ENCODE measurements at regions not wholly inside any gene's neighbourhood (a gene's known extent, or its start where the extent isn't known, plus 50 kb on each side); places are given as distances from the start of the nearest gene placed in this dataset.

DNA sequence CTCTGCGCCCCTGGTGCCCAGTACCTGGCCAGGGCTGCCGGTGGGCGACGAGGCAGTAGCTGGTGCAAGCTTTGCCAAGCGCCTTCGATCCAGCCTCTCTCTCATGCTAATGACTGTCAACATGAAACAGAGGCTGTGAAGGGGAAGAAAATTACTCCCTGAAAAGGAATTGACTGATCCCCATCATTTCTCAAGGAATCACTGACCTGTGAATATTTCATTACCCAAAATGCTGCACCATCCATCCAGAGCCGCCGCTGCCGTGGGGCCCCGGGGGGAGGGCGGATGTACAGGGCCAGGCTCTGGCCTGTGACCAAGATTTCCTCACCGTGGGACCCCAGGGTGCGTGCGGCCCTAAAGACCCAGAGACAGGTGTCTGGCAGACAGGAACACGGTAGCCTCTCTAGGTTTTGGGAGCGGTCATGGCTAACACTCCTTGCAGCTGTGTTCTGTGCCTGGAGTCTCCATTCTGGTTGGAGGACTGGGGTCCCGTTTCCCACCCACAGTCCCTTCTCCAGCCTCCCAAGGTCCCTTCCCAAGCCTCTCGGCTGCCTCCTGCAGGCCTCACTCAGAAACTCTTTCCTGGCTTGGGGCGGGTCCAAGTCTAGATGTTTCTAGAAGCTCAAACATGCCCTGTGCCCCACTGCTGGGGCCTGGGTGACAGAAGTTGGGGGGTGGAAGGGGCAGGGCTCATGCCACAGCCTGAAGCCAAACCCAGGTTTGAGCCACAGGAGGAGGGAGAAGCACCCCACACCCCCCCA lies 73.3 kb downstream of the ENGASE start:
- H3K4me1 ChIP-seq (replicated peaks; ENCODE audit: insufficient read depth), result no peaks in the 10 kb centered on the region
- CTCF ChIA-PET, result no interaction called here
- no peaks in the 10 kb centered on the region for H3F3A ChIP-seq (ENCODE audit: insufficient read depth, low read depth)
- no peak for DNase-seq
- no peak overlapping the region for H3K4me3 ChIP-seq
- POLR2A ChIA-PET (ENCODE audit: unreplicated experiment), result no interaction called here
- BruUV-seq (replicated peaks), result no TSS peak
- H3K9me3 ChIP-seq (ENCODE audit: insufficient read depth, low read depth), result no peaks in the 10 kb centered on the region
- no peaks in the 10 kb centered on the region for H3K36me3 ChIP-seq (ENCODE audit: low read depth)
- no peak overlapping the region for H3K27ac ChIP-seq
- TF ChIP-seq EZH2 (IDR thresholded peaks at IDR 0.05; ENCODE audit: low read depth) (no peak), CTCF (conservative IDR thresholded peaks at IDR 0.05) (no peak)
- peaks cover 82% of the 10 kb centered on the region for H3K27me3 ChIP-seq (ENCODE audit: insufficient read depth, low read depth)
- H2AFZ ChIP-seq, result no peak overlapping the region
- H3K4me2 ChIP-seq, result no peak overlapping the region
- intact Hi-C loops (cut with micrococcal nuclease; ENCODE audit: unreplicated experiment), result no loop called here
- no peaks in the 10 kb centered on the region for H4K20me1 ChIP-seq (ENCODE audit: insufficient read depth)
- no peaks in the 10 kb centered on the region for H3K79me2 ChIP-seq (ENCODE audit: low read depth)
- H3K9me2 ChIP-seq (ENCODE audit: insufficient read depth), result no peaks in the 10 kb centered on the region

DNA sequence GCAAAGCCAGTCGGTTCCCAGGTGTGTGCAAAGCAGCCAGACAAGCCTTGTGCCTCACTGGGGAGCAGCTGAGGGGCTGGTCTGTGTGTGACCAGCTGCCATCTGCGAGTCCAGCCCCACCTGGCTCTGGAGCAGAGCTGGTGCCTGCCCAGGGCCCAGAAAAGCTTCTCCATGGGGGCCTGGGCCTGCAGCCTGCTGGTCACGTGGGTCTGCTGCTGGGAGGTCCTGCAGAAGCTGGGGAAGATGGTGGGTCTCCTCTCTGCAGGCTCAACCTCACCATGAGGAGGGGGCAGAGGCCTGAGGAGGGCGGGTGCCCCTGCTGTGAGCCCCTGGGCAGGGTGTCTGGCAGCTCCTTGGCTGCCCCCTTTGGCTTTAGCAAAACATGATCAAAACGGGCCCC lies 71.9 kb downstream of the ENGASE start:
- no peaks in the 10 kb centered on the region for H3K9me2 ChIP-seq (ENCODE audit: insufficient read depth)
- ChIA-PET CTCF (no interaction called here), POLR2A (ENCODE audit: unreplicated experiment) (no interaction called here)
- H3K27ac ChIP-seq, result no peak overlapping the region
- no TSS peak for BruUV-seq (replicated peaks)
- H3K79me2 ChIP-seq (ENCODE audit: low read depth), result no peaks in the 10 kb centered on the region
- H3F3A ChIP-seq (ENCODE audit: insufficient read depth, low read depth), result no peaks in the 10 kb centered on the region
- H2AFZ ChIP-seq, result no peak overlapping the region
- no peaks in the 10 kb centered on the region for H4K20me1 ChIP-seq (ENCODE audit: insufficient read depth)
- no peaks in the 10 kb centered on the region for H3K9me3 ChIP-seq (ENCODE audit: insufficient read depth, low read depth)
- H3K4me3 ChIP-seq, result no peak overlapping the region
- no peaks in the 10 kb centered on the region for H3K4me1 ChIP-seq (replicated peaks; ENCODE audit: insufficient read depth)
- H3K27me3 ChIP-seq (ENCODE audit: insufficient read depth, low read depth), result peaks cover 85% of the 10 kb centered on the region
- TF ChIP-seq EZH2 (IDR thresholded peaks at IDR 0.05; ENCODE audit: low read depth) (no peak), CTCF (conservative IDR thresholded peaks at IDR 0.05) (no peak)
- H3K4me2 ChIP-seq, result no peak overlapping the region
- DNase-seq, result no peak
- intact Hi-C loops (cut with micrococcal nuclease; ENCODE audit: unreplicated experiment), result no loop called here
- no peaks in the 10 kb centered on the region for H3K36me3 ChIP-seq (ENCODE audit: low read depth)

DNA sequence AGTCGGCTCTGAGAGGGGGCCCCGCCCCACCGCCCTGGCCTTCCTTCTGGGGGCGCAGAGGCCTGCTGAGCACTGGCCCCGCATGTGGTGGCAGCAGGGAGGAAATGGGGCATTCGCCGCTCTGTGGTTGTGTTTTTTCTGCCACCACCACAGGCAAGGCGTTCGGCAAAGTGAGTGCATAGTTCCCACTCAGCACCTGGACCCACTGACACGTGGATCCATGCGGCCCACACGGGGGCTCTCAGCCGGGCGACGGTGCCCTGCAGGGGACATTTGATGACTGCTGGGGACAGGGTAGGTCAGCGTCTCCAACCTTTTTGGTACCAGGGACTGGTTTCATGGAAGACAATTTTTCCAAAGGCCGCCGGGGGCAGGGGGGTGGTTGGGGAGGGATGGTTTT lies 70.9 kb downstream of the ENGASE start:
- Histone ChIP-seq H3K4me1 (replicated peaks; ENCODE audit: insufficient read depth) (no peaks in the 10 kb centered on the region), H3K9me3 (ENCODE audit: insufficient read depth, low read depth) (no peaks in the 10 kb centered on the region), H3K4me2 (no peak overlapping the region), H3K4me3 (no peak overlapping the region), H2AFZ (no peak overlapping the region), H3K27ac (no peak overlapping the region), H3K79me2 (ENCODE audit: low read depth) (no peaks in the 10 kb centered on the region), H4K20me1 (ENCODE audit: insufficient read depth) (no peaks in the 10 kb centered on the region), H3K27me3 (ENCODE audit: insufficient read depth, low read depth) (peaks cover 89% of the 10 kb centered on the region), H3K36me3 (ENCODE audit: low read depth) (no peaks in the 10 kb centered on the region), H3F3A (ENCODE audit: insufficient read depth, low read depth) (no peaks in the 10 kb centered on the region), H3K9me2 (ENCODE audit: insufficient read depth) (no peaks in the 10 kb centered on the region)
- ChIA-PET CTCF (no interaction called here), POLR2A (ENCODE audit: unreplicated experiment) (no interaction called here)
- intact Hi-C loops (cut with micrococcal nuclease; ENCODE audit: unreplicated experiment), result no loop called here
- TF ChIP-seq CTCF (conservative IDR thresholded peaks at IDR 0.05), result no peak
- no peak for TF ChIP-seq EZH2 (IDR thresholded peaks at IDR 0.05; ENCODE audit: low read depth)
- DNase-seq, result no peak
- BruUV-seq (replicated peaks), result no TSS peak
